DMS153 (cell line): ENCODE measurements at regions not wholly inside any gene's neighbourhood (a gene's known extent, or its start where the extent isn't known, plus 50 kb on each side); places are given as distances from the start of the nearest gene placed in this dataset.

Experiments
- DNase-seq: peaks from one replicate; lab custom pipeline; 2025; lab: John Stamatoyannopoulos, UW

DNA sequence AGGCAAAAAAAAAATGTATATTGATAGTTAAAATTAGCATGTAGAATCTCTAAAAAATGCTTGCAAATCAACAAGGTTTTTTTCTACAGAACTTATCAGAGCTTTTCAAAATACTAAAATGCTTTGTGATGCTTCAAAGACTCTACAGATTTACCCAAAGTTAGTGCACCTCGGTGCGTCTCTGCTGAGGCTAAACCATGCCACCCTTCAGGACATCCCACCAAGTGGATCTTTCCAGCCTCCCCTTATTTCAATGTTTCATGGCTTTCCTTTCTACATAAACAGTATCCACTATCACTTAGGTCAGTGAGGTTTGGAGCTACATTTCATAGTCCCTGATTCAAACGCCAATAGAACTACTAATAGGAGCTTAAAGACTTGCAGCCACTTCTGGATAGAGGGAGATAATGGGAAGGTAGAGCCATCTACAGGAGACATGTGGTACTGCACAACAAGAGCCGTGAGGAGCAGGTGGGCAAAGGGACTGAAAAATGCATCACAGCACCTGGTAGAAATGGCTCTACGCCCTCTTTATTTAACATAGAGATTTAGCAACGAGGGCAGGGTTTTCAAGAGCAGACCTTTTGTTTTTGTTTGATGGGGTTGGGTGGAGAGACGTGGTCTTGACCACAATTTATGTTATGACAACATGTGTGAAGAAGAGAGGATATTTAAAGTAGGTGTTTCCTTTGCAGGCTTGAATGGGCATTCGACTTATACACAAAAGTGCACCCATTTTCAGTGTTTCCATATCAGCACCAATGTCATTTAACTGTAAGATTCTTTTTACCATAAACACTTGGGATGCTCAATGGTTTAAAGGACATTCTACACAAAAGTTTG is 56.1 kb upstream of the SLC35G4 start:
- DNase-seq = no peak

DNA sequence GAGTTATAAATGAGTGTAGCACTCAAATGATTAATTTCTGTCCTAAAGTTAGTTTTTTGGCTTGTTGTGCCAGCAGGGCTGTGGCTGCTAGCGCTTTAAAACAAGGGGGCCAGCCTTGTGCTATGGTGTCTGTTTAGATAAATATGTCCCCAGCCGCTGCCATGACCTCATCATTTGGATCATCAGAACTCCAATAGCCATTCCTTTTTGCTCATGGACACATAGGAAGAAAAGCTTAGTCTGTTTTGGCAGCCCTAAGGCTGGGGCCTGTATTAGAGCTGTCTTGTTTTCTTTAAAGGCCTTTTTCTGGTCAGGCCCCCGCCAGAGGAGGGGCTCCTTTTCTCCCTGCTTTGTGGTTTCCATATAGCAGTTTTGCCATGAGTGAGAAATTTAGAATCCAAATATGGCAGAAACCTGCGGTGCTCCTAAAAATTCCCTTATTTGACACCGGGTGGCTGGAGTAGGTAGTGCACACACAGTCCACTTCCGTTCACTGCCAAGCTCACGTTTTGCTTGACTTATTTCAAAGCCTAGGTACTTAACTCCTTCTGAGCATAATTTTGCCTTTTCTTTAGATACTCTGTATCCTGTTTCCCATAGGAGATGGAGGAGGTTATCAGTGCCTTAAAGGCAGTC is 60.4 kb upstream of the SLC35G4 start:
- DNase-seq = no peak

- DNase-seq = no peak
These were observed 61.0 kb upstream of the SLC35G4 start for GRCh38 chr18:11548396-11548795.

DNA sequence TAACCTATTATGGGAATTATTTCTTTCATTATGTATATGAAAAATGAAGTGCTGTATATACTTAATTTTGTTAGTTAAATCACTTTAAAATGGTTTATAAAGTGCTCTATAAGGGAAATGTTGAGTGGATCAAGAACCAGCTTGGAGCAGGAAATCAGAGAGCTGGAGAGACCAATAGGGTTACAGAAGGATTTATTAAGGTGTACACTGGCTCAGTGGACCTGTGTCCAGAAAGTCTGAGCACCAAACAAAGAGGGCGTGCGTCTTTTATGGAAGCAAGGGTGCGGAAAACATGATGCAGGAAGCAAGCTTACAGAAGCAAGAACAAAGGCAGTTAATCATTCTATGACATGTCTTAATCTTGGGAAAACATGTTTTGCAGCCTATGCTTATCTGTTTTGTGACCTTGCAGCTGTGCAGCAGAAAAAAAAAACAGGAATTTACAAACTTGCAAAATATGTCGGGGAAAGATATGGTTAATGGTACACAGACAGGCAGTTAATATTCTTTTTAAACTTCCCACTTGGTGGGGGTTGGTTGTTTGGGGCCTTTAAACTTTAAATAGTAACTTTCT is 65.2 kb upstream of the SLC35G4 start:
- no peak for DNase-seq

DNA sequence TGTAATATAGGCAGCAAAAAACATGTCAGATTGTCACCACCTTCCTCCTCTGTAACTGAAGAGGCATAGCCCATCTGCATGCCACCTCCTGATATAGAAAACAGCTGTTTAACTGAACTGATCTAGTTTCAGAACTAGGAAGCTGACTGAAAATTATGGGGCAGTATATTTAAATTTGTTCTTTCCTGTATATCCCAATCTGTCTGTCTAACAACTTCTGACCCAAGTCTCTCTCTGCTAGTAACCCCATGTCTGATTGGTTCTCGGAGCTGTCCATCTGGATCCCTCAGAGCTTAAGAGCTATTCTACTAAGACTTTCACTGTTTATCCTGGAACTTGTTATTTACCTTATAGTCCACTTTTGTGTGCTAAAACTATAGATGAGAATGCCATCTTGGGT is 68.2 kb upstream of the SLC35G4 start:
- no peak for DNase-seq

DNA sequence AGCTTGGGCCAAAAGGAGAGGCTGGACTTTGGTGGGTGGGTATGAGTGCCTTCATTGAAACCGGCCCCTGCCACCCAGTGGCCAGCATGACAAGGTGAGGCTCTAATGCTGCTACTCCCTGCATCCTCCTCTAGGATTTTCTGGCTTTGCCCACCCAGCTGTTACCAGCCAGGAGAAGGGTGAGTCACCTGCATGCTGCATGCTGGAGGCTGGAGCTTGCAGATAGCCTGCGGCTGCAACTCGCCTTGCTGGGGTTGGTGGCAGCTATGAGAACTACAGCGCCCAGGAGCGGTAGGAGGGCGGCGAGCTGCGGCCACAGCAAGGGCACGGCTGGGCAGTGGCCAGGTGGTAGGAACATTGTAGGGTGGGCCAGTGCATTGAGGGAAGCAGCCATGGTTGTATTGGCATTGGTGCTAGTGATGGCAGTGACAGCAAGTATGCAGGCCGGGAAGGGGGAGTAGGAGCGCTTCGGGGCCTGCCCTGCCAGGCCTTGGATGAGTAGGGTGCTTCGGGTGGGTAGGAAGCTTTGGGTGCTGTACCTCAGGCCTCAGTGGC is 75.4 kb upstream of the SLC35G4 start:
- DNase-seq = no peak

GRCh38 chr18:11533513-11533890 is 75.9 kb upstream of the SLC35G4 start:
- no peak for DNase-seq

- DNase-seq = no peak
These were observed 76.5 kb upstream of the SLC35G4 start for GRCh38 chr18:11532758-11533512.

GRCh38 chr18:11529081-11529480 is 80.3 kb upstream of the SLC35G4 start:
- DNase-seq = no peak

DNA sequence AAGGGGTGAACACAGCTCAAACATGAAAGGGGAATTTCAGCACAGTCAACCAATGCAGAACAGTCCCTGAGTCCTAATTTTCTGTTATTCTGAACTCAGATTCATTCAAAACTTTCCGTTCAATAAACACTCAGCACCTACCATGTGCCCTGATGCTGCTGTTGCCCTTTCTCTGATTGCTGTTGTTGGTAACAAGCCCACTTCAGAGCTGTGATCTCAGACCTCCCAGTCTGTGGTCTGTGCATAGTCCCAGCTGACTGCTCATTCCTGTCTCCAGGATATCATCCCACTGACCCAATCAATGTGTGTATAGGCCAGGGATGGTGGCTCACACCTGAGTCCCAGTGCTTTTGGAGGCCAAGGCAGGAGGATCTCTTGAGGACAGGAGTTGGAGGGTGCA is 82.7 kb upstream of the SLC35G4 start:
- no peak for DNase-seq

GRCh38 chr18:11523804-11524203 is 85.6 kb upstream of the SLC35G4 start:
- DNase-seq = no peak

DNA sequence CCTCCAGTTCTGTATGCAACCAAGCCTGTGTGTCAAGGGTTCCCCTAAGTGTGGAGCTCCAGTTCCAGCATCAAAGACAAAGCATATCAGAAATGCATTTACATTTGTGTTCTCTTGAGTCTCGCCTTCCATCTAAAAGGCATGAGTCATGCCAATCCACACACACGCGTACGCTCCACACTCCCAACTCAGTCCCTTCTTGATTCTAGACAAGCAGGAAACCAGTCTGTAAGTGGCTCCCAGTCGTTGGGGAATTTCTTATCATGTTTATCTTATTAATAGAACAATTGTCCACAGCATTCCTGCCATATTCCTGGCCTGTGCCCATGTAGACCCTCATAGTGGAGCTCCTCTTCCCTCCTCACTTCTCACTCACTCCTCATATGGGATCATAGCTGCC is 86.4 kb upstream of the SLC35G4 start:
- DNase-seq = no peak

DNA sequence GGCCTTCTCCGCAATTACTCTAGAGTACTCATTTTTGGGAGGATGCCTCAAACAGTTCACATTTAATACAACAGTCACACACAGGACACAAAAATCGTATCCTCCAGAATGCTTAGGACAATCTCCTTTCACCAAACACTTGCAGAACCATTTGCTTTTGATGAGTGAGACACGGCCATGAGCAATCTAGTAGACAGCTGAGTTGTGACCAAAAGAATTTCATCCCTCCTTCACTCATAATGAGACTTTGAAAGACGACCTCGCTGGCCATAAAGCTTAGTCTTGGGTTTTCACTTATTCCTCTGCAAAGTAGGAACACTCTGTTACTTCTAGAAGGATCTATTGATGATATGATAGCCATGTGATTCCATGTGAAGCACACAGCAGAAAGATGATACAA is 87.5 kb upstream of the SLC35G4 start:
- no peak for DNase-seq

DNA sequence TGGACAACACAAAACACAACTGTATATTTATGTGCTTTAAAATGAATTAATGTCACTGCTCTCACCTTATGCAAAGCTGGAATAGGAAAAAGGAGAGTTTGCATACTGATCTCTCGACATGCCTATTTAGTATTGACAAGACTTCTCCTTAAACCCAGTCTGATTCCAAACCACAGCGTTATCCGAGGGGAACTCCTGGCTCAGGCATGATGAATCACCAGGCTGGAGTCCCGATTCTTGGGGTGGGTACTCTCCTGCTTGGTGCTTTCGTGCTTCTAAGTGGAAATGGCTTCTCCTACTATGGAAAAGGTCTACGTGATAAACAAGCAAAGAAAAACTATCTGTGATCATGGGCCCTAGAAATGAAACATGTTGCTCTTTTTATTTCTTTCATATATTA is 88.9 kb upstream of the SLC35G4 start:
- DNase-seq = no peak

- no peak for DNase-seq
These were observed 90.4 kb upstream of the SLC35G4 start for GRCh38 chr18:11518788-11519685.

DNA sequence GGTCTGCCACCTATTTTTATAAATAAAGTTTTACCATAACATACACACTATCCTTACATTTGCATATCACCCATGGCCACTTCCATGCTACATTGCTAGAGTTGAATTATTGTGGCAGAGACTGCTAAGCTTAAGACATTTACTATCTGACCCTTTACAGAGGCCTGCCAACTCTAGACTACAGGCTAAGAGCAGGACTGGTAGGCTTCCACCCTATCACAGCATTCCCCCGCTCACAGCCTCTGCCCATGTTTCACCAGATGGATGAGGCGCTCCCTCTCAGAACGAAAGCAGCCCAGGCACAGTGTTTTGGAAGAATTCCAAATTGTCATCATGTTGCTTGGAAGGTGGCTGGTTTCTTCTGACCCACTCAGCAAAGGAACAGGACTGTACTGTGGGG is 91.7 kb upstream of the SLC35G4 start:
- no peak for DNase-seq

DNA sequence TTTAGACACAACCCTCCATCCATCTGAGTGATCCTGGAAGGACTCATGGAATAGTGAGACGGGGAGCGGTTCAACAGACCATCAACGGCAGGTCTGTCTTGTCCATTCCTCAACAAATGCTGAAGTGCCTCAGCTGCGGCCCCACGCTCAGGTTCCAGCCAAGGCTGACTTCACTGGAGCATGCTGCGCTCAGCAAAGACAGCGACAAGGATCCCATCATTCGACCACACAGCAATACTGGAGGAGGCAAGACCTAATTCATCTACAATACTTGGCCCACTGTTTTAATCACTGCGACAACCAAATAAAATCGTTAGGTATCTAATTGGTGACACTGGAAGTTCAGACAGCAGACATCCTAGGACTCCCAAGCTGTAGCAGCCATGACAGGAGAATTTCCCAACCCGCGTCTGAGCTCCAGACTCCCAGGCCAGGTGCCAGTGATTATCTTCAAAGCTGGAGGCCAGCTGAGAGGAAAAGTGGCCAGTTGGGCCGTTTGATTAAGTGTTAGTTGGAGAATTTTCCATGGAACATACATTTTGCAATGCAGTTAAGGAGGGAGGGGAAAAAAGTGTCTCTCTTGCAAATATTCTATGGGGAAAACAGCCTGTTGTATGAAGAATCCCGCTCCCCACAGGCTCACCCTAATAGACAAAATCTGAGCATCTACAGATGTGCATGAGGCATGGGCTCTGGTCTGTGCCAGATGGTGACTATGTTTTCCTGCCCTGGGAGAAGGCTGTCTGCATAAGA is 92.5 kb upstream of the SLC35G4 start:
- DNase-seq = no peak

DNA sequence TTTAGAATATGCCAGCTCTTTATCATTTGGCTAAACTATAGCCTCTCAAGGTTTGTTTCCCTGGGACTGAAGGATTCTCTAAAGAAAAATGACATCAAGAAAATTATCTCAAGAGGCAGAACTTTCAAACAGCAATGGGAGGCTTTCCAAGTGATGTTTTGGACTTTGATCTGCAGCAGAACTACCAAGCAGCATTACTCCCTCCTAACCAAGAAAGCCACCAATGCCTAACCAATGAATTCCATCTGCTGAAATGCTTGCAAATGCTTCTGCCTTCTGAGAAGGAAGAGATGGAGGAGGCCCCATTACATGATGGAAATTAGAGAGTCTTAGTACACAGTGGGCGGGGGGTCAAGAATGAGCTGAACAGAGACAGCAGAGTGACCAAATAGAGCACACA is 95.1 kb upstream of the SLC35G4 start:
- DNase-seq = no peak

DNA sequence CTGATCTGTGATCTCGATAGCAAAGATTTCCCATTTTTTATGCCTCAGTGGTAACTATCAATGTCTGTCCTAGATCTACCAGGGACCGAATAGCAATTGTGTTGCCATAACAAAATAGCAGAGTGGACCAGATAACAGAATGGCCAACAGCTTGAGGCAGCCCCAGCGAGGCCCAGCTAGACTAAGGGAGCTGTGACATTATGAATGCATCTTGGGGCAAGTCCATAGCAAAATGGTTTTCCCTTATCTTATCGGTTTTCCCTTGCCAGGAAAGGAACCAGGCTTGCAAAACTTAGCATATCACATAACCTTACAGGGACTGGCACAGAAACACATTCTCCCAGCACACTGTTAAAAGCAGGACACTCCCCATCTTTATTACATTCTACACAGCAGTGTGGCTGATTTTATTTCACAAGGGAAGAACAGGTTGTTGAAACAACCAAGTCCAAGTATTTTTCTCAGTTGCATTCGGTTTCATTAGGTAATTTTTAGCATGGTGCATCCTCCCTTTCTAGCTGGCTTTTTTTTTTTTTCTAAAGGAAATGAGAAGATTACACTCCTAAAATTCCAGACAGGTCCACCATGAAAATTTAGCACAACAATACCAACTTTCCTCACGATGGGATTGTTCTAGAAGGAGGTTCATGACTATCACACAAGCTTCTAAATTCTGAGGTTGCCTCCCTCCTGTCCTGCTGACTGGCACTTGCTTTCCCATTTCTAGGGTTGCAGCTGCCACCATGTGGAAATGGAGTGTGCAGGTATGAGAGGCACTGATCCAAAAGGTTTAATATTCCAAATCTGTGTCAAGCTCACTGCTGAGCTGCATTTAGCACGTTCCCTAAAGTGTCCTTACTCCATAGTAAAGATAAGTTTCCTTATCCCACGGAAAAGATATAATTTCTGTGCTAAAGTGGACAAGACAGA is 97.0 kb upstream of the SLC35G4 start:
- no peak for DNase-seq
